Skeletal muscle tissue (tissue), 3 donors: ENCODE measurements at regions not wholly inside any gene's neighbourhood (a gene's known extent, or its start where the extent isn't known, plus 50 kb on each side); places are given as distances from the start of the nearest gene placed in this dataset.
"Not testable (repeated sequence)": the region's sequence is repeated elsewhere in the genome, so short reads cannot be mapped to it uniquely, and the experiment has no call there.

ENCODE experiments used
- H3K27ac ChIP-seq: one replicate; pipeline ENCODE4 v1.7.0; 2013; ENCODE audit warnings: mild to moderate bottlenecking, low read depth, low read length, inconsistent platforms
- H3K27me3 ChIP-seq, 3 donors: one replicate each; pipeline ENCODE4 v1.7.0; 2013; ENCODE audit warnings: low read length in 3 of 3; ENCODE audit not compliant: control insufficient read depth in 3 of 3, insufficient read depth in 3 of 3
- H3K36me3 ChIP-seq, 3 donors: one replicate each; pipeline ENCODE4 v1.7.0; 2013; ENCODE audit warnings: low read length in 3 of 3; ENCODE audit not compliant: control insufficient read depth in 3 of 3, insufficient read depth in 3 of 3
- H3K4me1 ChIP-seq, 3 donors: one replicate each; pipeline ENCODE4 v1.7.0; 2013; ENCODE audit warnings: low read length in 3 of 3, mild to moderate bottlenecking in 3 of 3; ENCODE audit not compliant: control insufficient read depth in 3 of 3, insufficient read depth in 3 of 3
- H3K4me3 ChIP-seq, 3 donors: one replicate each; pipeline ENCODE4 v1.7.0; 2013; ENCODE audit warnings: low read length in 3 of 3
- H3K9ac ChIP-seq, 3 donors: one replicate each; pipeline ENCODE4 v1.7.0; 2013; ENCODE audit warnings: low read length in 3 of 3, mild to moderate bottlenecking in 3 of 3, moderate library complexity in 2 of 3, low read depth in 1 of 3
- H3K9me3 ChIP-seq, 3 donors: one replicate each; pipeline ENCODE4 v1.7.0; 2013; ENCODE audit warnings: low read length in 3 of 3; ENCODE audit not compliant: control insufficient read depth in 3 of 3
- donor health status: Osteomylitis.

DNA sequence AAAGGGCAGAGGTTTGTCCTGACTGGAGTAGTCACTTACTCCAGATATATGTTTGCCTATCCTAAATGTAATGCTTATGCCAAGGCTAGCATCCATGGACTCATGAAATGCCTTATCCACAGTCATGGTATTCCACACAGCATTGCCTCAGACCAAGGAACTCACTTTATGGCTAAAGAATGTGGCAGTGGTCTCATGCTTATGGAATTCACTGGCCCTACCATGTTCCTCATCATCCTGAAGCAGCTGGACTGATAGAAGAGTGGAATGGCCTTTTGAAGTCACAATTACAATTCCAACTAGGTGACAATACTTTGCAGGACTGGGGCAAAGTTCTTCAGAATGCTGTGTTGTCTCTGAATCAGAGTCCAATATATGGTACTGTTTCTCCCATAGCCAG, 1014.8 kb downstream of the RAPGEF2 start:
- Histone ChIP-seq H3K9ac (no peak overlapping the region), H3K4me3 (no peak overlapping the region), H3K36me3 (no peaks in the 10 kb centered on the region), H3K4me1 (no peaks in the 10 kb centered on the region), H3K27ac (no peak overlapping the region), H3K9me3 (no peaks in the 10 kb centered on the region), H3K27me3 (no peaks in the 10 kb centered on the region)

GRCh38 chr4:160125576-160126287, 1022.9 kb downstream of the RAPGEF2 start:
- H3K27me3 ChIP-seq, H3K9ac ChIP-seq, H3K4me3 ChIP-seq, H3K4me1 ChIP-seq, H3K27ac ChIP-seq, H3K9me3 ChIP-seq, H3K36me3 ChIP-seq: not testable (repeated sequence)

DNA sequence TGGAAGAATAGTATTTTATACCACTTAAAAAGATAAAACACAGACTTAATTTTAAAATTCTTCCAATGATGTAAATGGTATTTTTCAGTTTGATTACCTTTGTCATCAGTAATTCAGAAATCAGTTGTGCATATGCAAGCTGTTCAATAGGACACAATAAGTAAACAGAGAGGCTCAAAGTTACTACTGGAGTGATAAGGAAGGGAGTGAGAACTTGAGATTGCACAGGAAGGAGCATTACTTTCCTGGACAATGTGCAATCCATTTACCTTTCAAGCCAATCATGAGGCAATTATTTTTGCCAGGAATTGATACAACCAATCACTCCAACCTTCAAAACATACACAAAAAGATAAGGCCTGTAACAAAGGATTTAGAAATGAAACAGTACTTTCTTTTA, 1024.3 kb downstream of the RAPGEF2 start:
- H3K36me3 ChIP-seq: no peaks in the 10 kb centered on the region
- H3K4me3 ChIP-seq: no peak overlapping the region
- H3K27me3 ChIP-seq: no peaks in the 10 kb centered on the region
- H3K27ac ChIP-seq: no peak overlapping the region
- H3K4me1 ChIP-seq: no peaks in the 10 kb centered on the region
- no peaks in the 10 kb centered on the region for H3K9me3 ChIP-seq
- H3K9ac ChIP-seq: no peak overlapping the region

GRCh38 chr4:160129439-160129838, 1026.6 kb downstream of the RAPGEF2 start:
- H3K27ac ChIP-seq: no peak overlapping the region

DNA sequence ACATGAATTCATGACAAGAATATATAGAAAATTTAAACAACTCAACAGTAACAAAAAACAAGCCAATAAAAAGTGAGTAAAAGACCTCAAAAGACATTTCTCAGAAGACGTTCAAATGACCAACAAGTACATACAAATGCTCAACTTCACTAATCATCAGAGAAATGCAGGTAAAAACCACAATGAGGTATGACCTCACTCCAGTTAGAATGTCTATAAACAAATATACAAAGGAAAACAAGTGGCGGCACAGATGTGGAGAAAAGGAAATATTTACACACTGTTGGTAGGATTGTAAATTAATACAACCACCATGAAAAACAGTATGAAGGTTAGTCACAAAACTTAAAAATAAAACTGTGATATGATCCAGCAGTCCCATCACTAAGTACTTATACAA, 1033.1 kb downstream of the RAPGEF2 start:
- Histone ChIP-seq H3K27ac (no peak overlapping the region), H3K36me3 (no peaks in the 10 kb centered on the region), H3K4me1 (no peaks in the 10 kb centered on the region), H3K4me3 (no peak overlapping the region), H3K27me3 (no peaks in the 10 kb centered on the region), H3K9me3 (no peaks in the 10 kb centered on the region), H3K9ac (no peak overlapping the region)

More at GRCh38 chr4:160129439-160129838, 1026.6 kb downstream of the RAPGEF2 start:
- Histone ChIP-seq H3K36me3 (no peaks in the 10 kb centered on the region), H3K9me3 (no peaks in the 10 kb centered on the region), H3K9ac (no peak overlapping the region), H3K27me3 (no peaks in the 10 kb centered on the region), H3K4me3 (no peak overlapping the region), H3K4me1 (no peaks in the 10 kb centered on the region)

GRCh38 chr4:160141206-160141605, 1038.3 kb downstream of the RAPGEF2 start:
- no peak overlapping the region for H3K27ac ChIP-seq
- no peak overlapping the region for H3K9ac ChIP-seq
- no peaks in the 10 kb centered on the region for H3K9me3 ChIP-seq
- no peaks in the 10 kb centered on the region for H3K36me3 ChIP-seq
- H3K27me3 ChIP-seq: no peaks in the 10 kb centered on the region
- no peaks in the 10 kb centered on the region for H3K4me1 ChIP-seq
- no peak overlapping the region for H3K4me3 ChIP-seq

DNA sequence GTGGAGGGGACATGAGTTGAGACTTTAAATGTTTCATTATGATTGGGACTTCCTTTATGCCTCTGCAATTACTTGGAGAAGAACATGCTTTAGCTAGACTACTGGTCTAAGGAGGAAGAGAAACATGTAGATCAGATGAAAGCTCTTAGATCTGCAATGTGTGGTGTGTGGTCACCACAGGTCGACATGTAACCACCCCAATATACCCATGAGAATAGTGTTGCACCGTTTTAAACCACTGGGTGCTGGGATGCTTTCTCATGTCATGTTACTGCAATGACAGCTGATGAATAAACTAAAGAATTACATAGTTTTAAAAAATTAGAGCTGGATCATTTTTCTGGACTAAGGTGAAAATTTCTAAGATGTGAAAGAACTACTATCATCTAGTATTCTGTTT, 1039.7 kb downstream of the RAPGEF2 start:
- Histone ChIP-seq H3K4me1 (no peaks in the 10 kb centered on the region), H3K4me3 (no peak overlapping the region), H3K36me3 (no peaks in the 10 kb centered on the region), H3K27ac (no peak overlapping the region), H3K9me3 (no peaks in the 10 kb centered on the region), H3K9ac (no peak overlapping the region), H3K27me3 (no peaks in the 10 kb centered on the region)

GRCh38 chr4:160143574-160143973, 1040.7 kb downstream of the RAPGEF2 start:
- Histone ChIP-seq H3K27me3 (no peaks in the 10 kb centered on the region), H3K27ac (no peak overlapping the region), H3K4me3 (no peak overlapping the region), H3K36me3 (no peaks in the 10 kb centered on the region), H3K9ac (no peak overlapping the region), H3K9me3 (no peaks in the 10 kb centered on the region), H3K4me1 (no peaks in the 10 kb centered on the region)

GRCh38 chr4:160159457-160159856, 1056.6 kb downstream of the RAPGEF2 start:
- H3K9me3 ChIP-seq: peaks cover 0 to 4% (median 0%) of the 10 kb centered on the region in 3 donors
- no peaks in the 10 kb centered on the region for H3K4me1 ChIP-seq
- H3K27ac ChIP-seq: no peak overlapping the region
- H3K36me3 ChIP-seq: no peaks in the 10 kb centered on the region
- H3K9ac ChIP-seq: no peak overlapping the region
- no peak overlapping the region for H3K4me3 ChIP-seq
- H3K27me3 ChIP-seq: no peaks in the 10 kb centered on the region

- Histone ChIP-seq H3K27me3 (no peaks in the 10 kb centered on the region), H3K9ac (no peak overlapping the region), H3K4me3 (no peak overlapping the region), H3K4me1 (no peaks in the 10 kb centered on the region), H3K9me3 (peaks cover 0 to 4% (median 0%) of the 10 kb centered on the region in 3 donors), H3K27ac (no peak overlapping the region), H3K36me3 (no peaks in the 10 kb centered on the region)
Measured at GRCh38 chr4:160161026-160161425, 1058.1 kb downstream of the RAPGEF2 start.
